DOHH2 (cell line): ENCODE measurements at regions not wholly inside any gene's neighbourhood (a gene's known extent, or its start where the extent isn't known, plus 50 kb on each side); places are given as distances from the start of the nearest gene placed in this dataset.
A peak's percentile ranks its signal among the peaks of the same experiment; 100 is the strongest.

Experiments used
- H3F3A ChIP-seq: fragments of 200-600 bp; sonication (generic), shearing (Covaris generic); 2 replicates; pipeline ENCODE4 v1.6.0; 2016; ENCODE audit warnings: antibody characterized with exemption, mild to moderate bottlenecking; ENCODE audit not compliant: control insufficient read depth, insufficient read depth
- H3K27ac ChIP-seq: fragments of 200-600 bp; sonication (generic); 2 replicates; pipeline ENCODE4 v1.5.1; 2014; ENCODE audit warnings: low read depth, mild to moderate bottlenecking, low read length, moderate library complexity
- H3K27me3 ChIP-seq: fragments of 200-600 bp; sonication (generic); 2 replicates; pipeline ENCODE4 v1.6.1; 2014; ENCODE audit warnings: mild to moderate bottlenecking, low read length, mixed read lengths; ENCODE audit not compliant: control insufficient read depth
- H3K36me3 ChIP-seq: fragments of 200-600 bp; sonication (generic); 2 replicates; pipeline ENCODE4 v1.6.1; 2014; ENCODE audit warnings: mild to moderate bottlenecking, low read length, moderate library complexity, mixed read lengths; ENCODE audit not compliant: control insufficient read depth
- H3K4me1 ChIP-seq: fragments of 200-600 bp; sonication (generic); 2 replicates; pipeline ENCODE4 v1.6.1; 2014; ENCODE audit warnings: mild to moderate bottlenecking, low read length, mixed read lengths; ENCODE audit not compliant: control insufficient read depth
- H3K4me2 ChIP-seq: fragments of 200-600 bp; sonication (generic); 2 replicates; pipeline ENCODE4 v1.6.0; 2014; ENCODE audit warnings: mild to moderate bottlenecking, low read length, moderate library complexity
- H3K4me3 ChIP-seq: fragments of 200-600 bp; sonication (generic); 2 replicates; pipeline ENCODE4 v1.5.1; 2014; ENCODE audit warnings: mild to moderate bottlenecking, low read length, mixed read lengths
- H3K79me2 ChIP-seq: fragments of 200-600 bp; sonication (generic); 2 replicates; pipeline ENCODE4 v1.6.1; 2014; ENCODE audit warnings: mild to moderate bottlenecking, low read length, mixed read lengths; ENCODE audit not compliant: control insufficient read depth
- H3K9me2 ChIP-seq: fragments of 200-600 bp; sonication (generic); replicated peaks from 2 replicates; pipeline ENCODE4 v1.6.1; 2014; ENCODE audit warnings: mild to moderate bottlenecking, low read length, mixed read lengths; ENCODE audit not compliant: control insufficient read depth
- H3K9me3 ChIP-seq: fragments of 200-600 bp; sonication (generic); 2 replicates; pipeline ENCODE4 v1.6.1; 2014; ENCODE audit warnings: antibody characterized with exemption, low read length, mixed read lengths; ENCODE audit not compliant: control insufficient read depth, insufficient read depth
- H4K20me1 ChIP-seq: fragments of 200-600 bp; sonication (generic); 2 replicates; pipeline ENCODE4 v1.6.0; 2014; ENCODE audit warnings: low read depth, mild to moderate bottlenecking, antibody characterized with exemption, low read length, moderate library complexity; ENCODE audit not compliant: control insufficient read depth, insufficient read depth
- EZH2phosphoT487 ChIP-seq: fragments of 200-600 bp; sonication (generic); IDR thresholded peaks from 2 replicates; pipeline ENCODE4 v1.6.1; 2017; ENCODE audit warnings: borderline replicate concordance, mild to moderate bottlenecking, antibody characterized with exemption, low read length, moderate library complexity, mixed read lengths
- TF ChIP-seq, protein P1 (sequence below): fragments of 200-600 bp; sonication (generic); IDR thresholded peaks from one replicate; pipeline ENCODE4 v1.5.1; 2014; ENCODE audit warnings: antibody characterized with exemption, mild to moderate bottlenecking, low read depth, low read length; ENCODE audit not compliant: poor library complexity, severe bottlenecking

DNA sequence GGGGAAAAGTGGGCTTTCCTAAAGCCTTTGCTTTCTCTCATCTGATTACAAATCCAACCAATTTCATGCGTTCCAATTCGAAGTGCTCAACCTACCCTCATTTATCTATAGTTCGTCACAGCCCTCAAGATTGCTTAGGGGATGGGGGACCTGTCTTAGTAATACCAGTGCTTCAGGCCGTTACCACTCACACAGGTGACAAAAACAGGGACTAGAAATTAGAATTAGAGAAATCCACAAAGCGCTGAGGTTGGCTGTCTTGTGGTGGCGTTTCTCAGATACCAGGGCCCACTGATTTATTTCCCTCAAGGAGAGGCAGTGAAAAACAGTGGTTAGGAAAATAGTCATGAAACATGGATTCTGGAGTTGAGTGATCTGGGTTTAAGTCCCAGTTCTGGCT is 121.6 kb upstream of the SPACA1 start:
- H3K36me3 ChIP-seq, result peaks cover 26% of the 10 kb centered on the region
- no peaks in the 10 kb centered on the region for H4K20me1 ChIP-seq
- peak overlapping the region; percentile 100 for H3K27ac ChIP-seq
- H3K4me1 ChIP-seq, result peaks cover 98% of the 10 kb centered on the region
- no peaks in the 10 kb centered on the region for H3K9me2 ChIP-seq
- H3K27me3 ChIP-seq, result no peaks in the 10 kb centered on the region
- H3F3A ChIP-seq, result peaks cover 38% of the 10 kb centered on the region
- TF ChIP-seq, protein P1, sequence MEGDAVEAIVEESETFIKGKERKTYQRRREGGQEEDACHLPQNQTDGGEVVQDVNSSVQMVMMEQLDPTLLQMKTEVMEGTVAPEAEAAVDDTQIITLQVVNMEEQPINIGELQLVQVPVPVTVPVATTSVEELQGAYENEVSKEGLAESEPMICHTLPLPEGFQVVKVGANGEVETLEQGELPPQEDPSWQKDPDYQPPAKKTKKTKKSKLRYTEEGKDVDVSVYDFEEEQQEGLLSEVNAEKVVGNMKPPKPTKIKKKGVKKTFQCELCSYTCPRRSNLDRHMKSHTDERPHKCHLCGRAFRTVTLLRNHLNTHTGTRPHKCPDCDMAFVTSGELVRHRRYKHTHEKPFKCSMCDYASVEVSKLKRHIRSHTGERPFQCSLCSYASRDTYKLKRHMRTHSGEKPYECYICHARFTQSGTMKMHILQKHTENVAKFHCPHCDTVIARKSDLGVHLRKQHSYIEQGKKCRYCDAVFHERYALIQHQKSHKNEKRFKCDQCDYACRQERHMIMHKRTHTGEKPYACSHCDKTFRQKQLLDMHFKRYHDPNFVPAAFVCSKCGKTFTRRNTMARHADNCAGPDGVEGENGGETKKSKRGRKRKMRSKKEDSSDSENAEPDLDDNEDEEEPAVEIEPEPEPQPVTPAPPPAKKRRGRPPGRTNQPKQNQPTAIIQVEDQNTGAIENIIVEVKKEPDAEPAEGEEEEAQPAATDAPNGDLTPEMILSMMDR, result no peak
- no peak for TF ChIP-seq EZH2phosphoT487
- peak overlapping the region; percentile 41 for H3K4me3 ChIP-seq
- H3K4me2 ChIP-seq, result peak overlapping the region; percentile 58
- H3K9me3 ChIP-seq, result no peaks in the 10 kb centered on the region
- H3K79me2 ChIP-seq, result peaks cover 9% of the 10 kb centered on the region; the same call in 1 of the 2 replicates

DNA sequence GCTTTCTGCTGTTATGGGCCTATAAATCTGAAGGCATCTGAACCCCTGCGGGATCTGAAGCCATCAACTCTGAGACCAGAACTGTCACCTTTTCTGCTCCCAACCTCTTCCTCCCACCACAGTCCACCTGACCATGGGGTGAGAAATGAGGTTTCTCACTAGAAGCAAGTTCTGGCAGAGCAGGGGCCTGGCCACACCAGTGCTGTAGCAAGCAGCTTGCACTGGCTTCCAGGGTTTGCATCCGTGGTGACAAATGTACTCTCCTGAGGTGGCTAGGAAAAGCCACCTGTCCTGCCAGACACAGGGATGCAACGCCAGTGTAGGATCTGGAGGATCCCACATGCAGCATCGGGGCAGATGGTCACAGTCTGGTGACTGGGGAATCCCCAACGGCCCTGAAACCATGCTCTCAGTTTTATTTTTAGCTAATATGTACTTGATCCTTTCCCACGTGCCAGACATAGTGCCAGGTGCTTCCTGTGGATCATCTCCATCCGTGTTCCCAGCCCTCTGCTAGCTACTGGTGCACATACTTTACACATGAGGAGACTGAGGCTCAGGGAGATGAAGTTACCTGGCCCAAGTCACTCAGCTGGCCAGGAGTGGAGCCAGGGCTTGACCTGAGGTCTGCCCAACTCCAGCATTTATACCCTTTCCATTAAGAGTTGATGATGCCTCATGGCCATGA is 122.1 kb upstream of the SPACA1 start:
- H4K20me1 ChIP-seq, result no peaks in the 10 kb centered on the region
- H3F3A ChIP-seq, result peaks cover 43% of the 10 kb centered on the region
- H3K9me3 ChIP-seq, result no peaks in the 10 kb centered on the region
- H3K4me1 ChIP-seq, result peaks cover 98% of the 10 kb centered on the region
- peaks cover 32% of the 10 kb centered on the region for H3K36me3 ChIP-seq
- TF ChIP-seq, protein P1, result no peak
- TF ChIP-seq EZH2phosphoT487, result no peak
- no peaks in the 10 kb centered on the region for H3K27me3 ChIP-seq
- H3K27ac ChIP-seq, result peak overlapping the region; percentile 100
- peak overlapping the region; percentile 41 for H3K4me3 ChIP-seq
- H3K9me2 ChIP-seq, result no peaks in the 10 kb centered on the region
- H3K79me2 ChIP-seq, result peaks cover 13% of the 10 kb centered on the region
- peak overlapping the region; percentile 58 for H3K4me2 ChIP-seq

DNA sequence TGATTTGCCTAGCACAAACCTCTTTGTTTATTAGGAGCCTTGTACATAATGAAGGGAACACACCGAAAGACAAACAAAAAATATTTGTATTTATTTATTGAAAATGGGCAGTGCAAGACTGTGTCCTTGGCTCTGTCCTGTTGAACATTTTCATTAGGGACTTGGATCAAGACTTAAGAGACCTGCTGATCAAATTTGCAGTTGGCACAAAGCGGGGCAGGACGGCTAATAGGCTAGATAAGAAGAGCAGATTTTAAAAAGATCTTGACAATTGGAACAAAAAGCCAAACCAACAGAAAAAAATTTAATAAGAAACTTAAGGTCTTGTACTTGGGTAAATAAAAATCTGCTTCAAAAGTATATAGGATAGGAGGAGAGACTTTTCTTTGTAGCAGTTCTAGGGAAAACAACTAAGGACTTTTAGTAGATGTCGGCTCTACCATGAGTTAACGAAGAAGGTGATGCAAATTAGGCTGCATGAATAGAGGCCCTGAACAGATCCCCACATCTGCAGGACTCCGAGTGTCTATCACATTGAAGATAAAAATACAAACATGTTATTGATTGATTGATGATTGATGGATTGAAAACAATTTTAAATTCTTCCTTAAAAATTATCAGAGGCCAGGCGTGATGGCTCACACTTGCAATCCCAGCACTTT is 124.1 kb upstream of the SPACA1 start:
- no peaks in the 10 kb centered on the region for H3K27me3 ChIP-seq
- TF ChIP-seq, protein P1, result no peak
- TF ChIP-seq EZH2phosphoT487, result no peak
- no peaks in the 10 kb centered on the region for H3K9me2 ChIP-seq
- peaks cover 62% of the 10 kb centered on the region for H3F3A ChIP-seq
- peak overlapping the region; percentile 58 for H3K4me2 ChIP-seq
- H4K20me1 ChIP-seq, result no peaks in the 10 kb centered on the region
- H3K27ac ChIP-seq, result peak overlapping the region; percentile 100
- H3K4me3 ChIP-seq, result peak overlapping the region; percentile 40
- no peaks in the 10 kb centered on the region for H3K9me3 ChIP-seq
- peaks cover 46% of the 10 kb centered on the region for H3K36me3 ChIP-seq
- H3K4me1 ChIP-seq, result peaks cover 98% of the 10 kb centered on the region
- H3K79me2 ChIP-seq, result peaks cover 13% of the 10 kb centered on the region
